Gastrocnemius medialis (tissue), 4 donors: ENCODE measurements at regions not wholly inside any gene's neighbourhood (a gene's known extent, or its start where the extent isn't known, plus 50 kb on each side); places are given as distances from the start of the nearest gene placed in this dataset.

Experiments
- ATAC-seq, 2 donors: fragments of 150-250 bp; one replicate each; pipeline ENCODE4 v1.9.1; 2016
- DNase-seq, 2 donors: peaks; one replicate each; pipeline ENCODE4 v3.0.0-alpha.2; 2019
- H3K27ac ChIP-seq, 4 donors: fragments of 200-600 bp; sonication (generic); 1 replicate in 1 of 4; 2 replicates in 3 of 4; pipeline ENCODE4 v1.5.1; 2016 to 2018; ENCODE audit warnings: mild to moderate bottlenecking in 2 of 4, moderate library complexity in 1 of 4
- H3K27me3 ChIP-seq, 3 donors: fragments of 200-600 bp; sonication (generic) in 2 of 3; 1 replicate in 1 of 3; 2 replicates in 2 of 3; pipeline versions ENCODE4 v1.5.1 to v1.6.0; 2016 to 2019; ENCODE audit warnings: mild to moderate bottlenecking in 1 of 3, moderate library complexity in 1 of 3
- H3K36me3 ChIP-seq, 2 donors: fragments of 200-600 bp; sonication (generic) in 1 of 2; one replicate each; pipeline ENCODE4 v1.5.1; 2017 to 2018
- H3K4me1 ChIP-seq, 2 donors: fragments of 200-600 bp; sonication (generic) in 1 of 2; one replicate each; pipeline ENCODE4 v1.5.1; 2016 to 2017; ENCODE audit warnings: mild to moderate bottlenecking in 2 of 2
- H3K4me3 ChIP-seq, 4 donors: fragments of 200-600 bp; sonication (generic) in 3 of 4; 1 replicate in 1 of 4; 2 replicates in 3 of 4; pipeline ENCODE4 v1.5.1; 2016 to 2019; ENCODE audit warnings: mild to moderate bottlenecking in 2 of 4
- H3K9me3 ChIP-seq, 3 donors: fragments of 200-600 bp; sonication (generic) in 2 of 3; 1 replicate in 1 of 3; 2 replicates in 2 of 3; pipeline ENCODE4 v1.5.1; 2016 to 2019
- POLR2A ChIP-seq, 2 donors: fragments of 450-650 bp; IDR thresholded peaks; one replicate each; pipeline ENCODE4 v1.6.1; 2017; ENCODE audit warnings: antibody characterized with exemption in 2 of 2, mild to moderate bottlenecking in 2 of 2, moderate library complexity in 2 of 2
- in situ Hi-C, 4 donors: fragments of 200-750 bp; cut with MboI; loops; one replicate each; pipeline versions ENCODE4 v1.15.0 to v1.8.0; 2017; ENCODE audit warnings: low sequenced_read_pairs in 4 of 4
- intact Hi-C: fragments of 100-400 bp; cut with DNase I; formaldehyde crosslinking; loops from one replicate; pipeline ENCODE4 v1.15.1; 2023; ENCODE audit warnings: low total_unique reads
- TF ChIP-seq, protein P1 (sequence below), 5 experiments: fragments of 450-650 bp in 3 of 5; fragments of 200-600 bp in 2 of 5; sonication (generic) in 2 of 5; IDR thresholded peaks in 4 of 5; conservative IDR thresholded peaks in 1 of 5; 1 replicate in 4 of 5; 2 replicates in 1 of 5; pipeline ENCODE4 v1.5.1; 2016 to 2019; ENCODE audit warnings: antibody characterized with exemption in 5 of 5, mild to moderate bottlenecking in 3 of 5, moderate library complexity in 3 of 5

DNA sequence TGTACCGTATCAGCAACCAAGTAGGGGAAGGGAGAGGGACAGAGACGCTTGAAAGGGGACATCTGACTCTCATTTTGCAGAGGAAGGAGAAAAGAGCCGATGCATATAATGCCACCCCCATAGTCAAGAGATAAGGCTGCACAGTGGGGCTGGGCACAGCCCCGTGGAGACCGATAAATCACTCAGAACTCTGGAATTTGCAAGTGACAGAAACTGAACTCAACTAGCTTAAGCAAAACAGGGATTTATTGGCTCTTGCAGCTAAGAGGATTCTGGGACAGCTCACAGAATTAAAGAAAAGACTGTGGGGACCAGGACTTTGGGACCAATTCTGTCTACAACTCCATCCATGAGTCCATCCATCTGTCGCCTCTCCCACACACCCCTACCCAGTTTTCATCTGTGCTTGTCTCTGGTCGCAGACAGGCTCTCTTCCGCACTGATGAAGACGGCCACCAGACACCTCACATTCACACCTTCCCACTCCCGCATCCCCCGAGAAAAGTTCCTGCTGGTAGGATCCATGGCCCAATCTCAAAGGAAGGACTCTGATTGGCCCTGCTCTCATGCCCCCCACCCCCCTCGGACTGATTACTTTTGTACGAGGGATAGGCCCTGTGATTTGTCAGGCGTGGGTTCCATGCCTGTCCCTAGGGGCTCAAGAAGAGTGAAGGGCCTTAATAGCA is 105.9 kb upstream of the RPL38 start:
- no peaks in the 10 kb centered on the region for H3K9me3 ChIP-seq
- intact Hi-C loops (no loop called here), in situ Hi-C loops (no loop called here)
- H3K4me3 ChIP-seq: no peak overlapping the region
- peaks cover 0 to 5% (median 3%) of the 10 kb centered on the region in 3 donors for H3K27me3 ChIP-seq
- DNase-seq (no peak), ATAC-seq (no peak)
- no peaks in the 10 kb centered on the region for H3K4me1 ChIP-seq
- no peak overlapping the region for H3K27ac ChIP-seq
- TF ChIP-seq POLR2A (IDR thresholded peaks at IDR 0.05): no peak
- TF ChIP-seq, protein P1, sequence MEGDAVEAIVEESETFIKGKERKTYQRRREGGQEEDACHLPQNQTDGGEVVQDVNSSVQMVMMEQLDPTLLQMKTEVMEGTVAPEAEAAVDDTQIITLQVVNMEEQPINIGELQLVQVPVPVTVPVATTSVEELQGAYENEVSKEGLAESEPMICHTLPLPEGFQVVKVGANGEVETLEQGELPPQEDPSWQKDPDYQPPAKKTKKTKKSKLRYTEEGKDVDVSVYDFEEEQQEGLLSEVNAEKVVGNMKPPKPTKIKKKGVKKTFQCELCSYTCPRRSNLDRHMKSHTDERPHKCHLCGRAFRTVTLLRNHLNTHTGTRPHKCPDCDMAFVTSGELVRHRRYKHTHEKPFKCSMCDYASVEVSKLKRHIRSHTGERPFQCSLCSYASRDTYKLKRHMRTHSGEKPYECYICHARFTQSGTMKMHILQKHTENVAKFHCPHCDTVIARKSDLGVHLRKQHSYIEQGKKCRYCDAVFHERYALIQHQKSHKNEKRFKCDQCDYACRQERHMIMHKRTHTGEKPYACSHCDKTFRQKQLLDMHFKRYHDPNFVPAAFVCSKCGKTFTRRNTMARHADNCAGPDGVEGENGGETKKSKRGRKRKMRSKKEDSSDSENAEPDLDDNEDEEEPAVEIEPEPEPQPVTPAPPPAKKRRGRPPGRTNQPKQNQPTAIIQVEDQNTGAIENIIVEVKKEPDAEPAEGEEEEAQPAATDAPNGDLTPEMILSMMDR (IDR thresholded peaks at IDR 0.05 in 4 of 5, conservative IDR thresholded peaks at IDR 0.05 in 1 of 5): no peak
- H3K36me3 ChIP-seq: no peaks in the 10 kb centered on the region

DNA sequence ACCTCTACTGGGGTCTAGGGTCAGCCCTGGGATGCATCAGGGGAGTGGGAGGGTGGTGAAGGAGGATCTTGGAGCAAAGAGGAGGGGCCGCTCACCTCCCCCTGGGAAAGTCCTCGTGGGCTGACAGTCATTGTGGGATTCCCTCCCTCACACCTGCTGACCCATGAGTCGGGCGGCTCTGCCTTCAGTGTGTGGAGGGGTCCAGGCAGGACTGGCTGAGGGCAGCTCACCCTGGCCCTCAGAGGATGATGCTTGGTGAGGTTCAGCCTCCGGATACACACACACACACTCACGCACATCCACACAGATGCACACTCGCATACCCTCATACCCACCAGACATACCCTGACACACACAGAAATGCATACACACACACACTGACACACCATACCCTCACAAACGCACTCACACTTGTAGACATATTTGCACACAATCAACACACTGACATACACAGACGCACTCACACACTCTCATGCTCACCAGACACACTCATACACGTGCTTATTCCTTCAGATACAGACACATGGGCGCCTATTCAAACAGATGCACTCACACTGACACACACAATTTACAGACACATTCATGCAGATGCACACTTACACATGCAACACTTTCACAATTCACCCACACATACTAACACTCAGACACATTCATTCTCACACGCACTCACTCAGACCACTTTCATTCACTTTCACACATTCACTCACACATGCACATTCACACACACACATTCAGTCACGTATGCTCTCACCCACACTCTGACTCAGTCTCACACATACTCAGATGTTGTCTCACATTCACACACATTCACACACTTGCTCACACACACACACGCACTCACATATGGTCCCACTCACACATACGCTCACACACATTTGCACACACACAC is 105.1 kb upstream of the RPL38 start:
- Histone ChIP-seq H3K27ac (no peak overlapping the region), H3K4me1 (no peaks in the 10 kb centered on the region), H3K9me3 (no peaks in the 10 kb centered on the region), H3K27me3 (peaks cover 0 to 5% (median 3%) of the 10 kb centered on the region in 3 donors), H3K36me3 (no peaks in the 10 kb centered on the region), H3K4me3 (no peak overlapping the region)
- in situ Hi-C loops (no loop called here), intact Hi-C loops (no loop called here)
- DNase-seq: no peak
- ATAC-seq: no peak
- TF ChIP-seq, protein P1 (IDR thresholded peaks at IDR 0.05 in 4 of 5, conservative IDR thresholded peaks at IDR 0.05 in 1 of 5): no peak
- TF ChIP-seq POLR2A (IDR thresholded peaks at IDR 0.05): no peak

DNA sequence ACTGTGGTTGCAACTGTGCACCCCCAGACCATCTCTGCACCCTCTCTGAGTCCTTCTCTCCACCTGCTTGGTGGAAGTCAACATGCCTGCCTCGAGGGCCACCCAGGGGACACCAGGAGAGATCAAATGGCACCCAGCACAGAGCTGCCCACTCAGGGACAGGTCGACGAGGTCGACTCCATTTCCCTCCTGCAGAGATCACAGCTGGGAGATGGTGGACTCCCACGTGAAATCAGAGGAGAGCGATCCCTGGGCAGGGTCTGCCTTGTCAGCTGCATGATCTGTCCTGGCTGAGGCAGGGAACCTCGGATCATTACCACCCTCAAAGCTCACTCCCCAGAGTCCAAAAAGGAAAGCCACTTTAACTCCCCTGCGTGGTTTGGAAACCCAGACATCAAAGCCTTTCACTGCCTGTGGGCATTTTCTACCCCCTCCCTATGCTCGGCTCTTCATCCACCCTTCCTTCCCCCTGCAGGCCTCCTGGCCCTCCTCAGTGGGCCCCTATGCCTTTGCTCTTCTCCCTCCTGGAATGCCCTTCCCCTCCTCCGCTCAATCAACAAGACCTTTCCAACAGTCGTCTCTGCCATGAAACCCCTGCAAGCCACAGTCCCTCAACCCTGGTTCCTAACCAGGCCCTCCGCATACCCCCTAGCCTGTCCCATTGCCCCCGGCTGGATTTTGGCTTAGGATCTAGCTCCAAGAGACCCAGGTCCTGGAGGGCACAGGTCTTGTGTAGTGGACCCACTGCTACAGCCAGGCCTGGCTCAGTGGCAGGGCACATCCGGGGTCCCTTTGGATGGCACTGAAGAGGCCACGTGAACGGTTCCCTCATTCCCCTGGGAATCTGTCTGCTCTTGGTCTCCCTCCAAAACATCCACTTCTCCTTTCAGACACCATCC is 103.8 kb upstream of the RPL38 start:
- no peak overlapping the region for H3K4me3 ChIP-seq
- H3K9me3 ChIP-seq: no peaks in the 10 kb centered on the region
- TF ChIP-seq, protein P1 (IDR thresholded peaks at IDR 0.05 in 4 of 5, conservative IDR thresholded peaks at IDR 0.05 in 1 of 5): no peak
- no peak for TF ChIP-seq POLR2A (IDR thresholded peaks at IDR 0.05)
- DNase-seq (no peak), ATAC-seq (no peak)
- peaks cover 0 to 5% (median 3%) of the 10 kb centered on the region in 3 donors for H3K27me3 ChIP-seq
- in situ Hi-C loops (no loop called here), intact Hi-C loops (no loop called here)
- H3K36me3 ChIP-seq: no peaks in the 10 kb centered on the region
- no peak overlapping the region for H3K27ac ChIP-seq
- no peaks in the 10 kb centered on the region for H3K4me1 ChIP-seq

DNA sequence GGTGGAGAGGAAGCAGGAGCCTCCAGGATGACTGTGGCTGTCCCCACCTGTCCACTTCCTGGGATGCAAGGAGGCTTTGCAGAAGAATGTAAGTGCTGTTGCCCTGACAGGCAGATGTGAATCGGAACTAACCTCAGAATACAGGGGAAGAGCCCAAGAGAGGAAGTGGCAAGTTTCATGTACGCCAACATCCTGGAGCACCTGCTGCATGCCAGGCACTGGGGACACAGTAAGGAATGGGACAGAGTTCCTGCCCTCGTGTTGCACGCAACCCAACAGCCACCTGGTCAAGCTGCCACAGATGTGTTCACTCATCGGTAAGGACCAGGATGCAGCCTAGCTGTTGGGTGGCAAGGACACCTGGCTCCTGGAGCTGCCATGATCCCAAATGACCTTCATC is 98.6 kb upstream of the RPL38 start:
- H3K4me1 ChIP-seq: no peaks in the 10 kb centered on the region
- no peaks in the 10 kb centered on the region for H3K36me3 ChIP-seq
- H3K27ac ChIP-seq: no peak overlapping the region
- no peaks in the 10 kb centered on the region for H3K9me3 ChIP-seq
- H3K27me3 ChIP-seq: peaks cover 0 to 15% (median 5%) of the 10 kb centered on the region in 3 donors
- DNase-seq (no peak), ATAC-seq (no peak)
- in situ Hi-C loops: no loop called here
- no peak overlapping the region for H3K4me3 ChIP-seq
- TF ChIP-seq, protein P1 (IDR thresholded peaks at IDR 0.05 in 4 of 5, conservative IDR thresholded peaks at IDR 0.05 in 1 of 5): no peak
- no peak for TF ChIP-seq POLR2A (IDR thresholded peaks at IDR 0.05)
- intact Hi-C loops: no loop called here
